HG03045 (cell line): ENCODE measurements at regions not wholly inside any gene's neighbourhood (a gene's known extent, or its start where the extent isn't known, plus 50 kb on each side); places are given as distances from the start of the nearest gene placed in this dataset.
"Not testable (repeated sequence)": the region's sequence is repeated elsewhere in the genome, so short reads cannot be mapped to it uniquely, and the experiment has no call there.

ENCODE experiments used
- ATAC-seq: cut with Tn5 transposase; IDR thresholded peaks from one replicate; pipeline ENCODE4 v1.9.1; 2021; ENCODE audit warnings: mild to moderate bottlenecking, moderate library complexity; ENCODE audit not compliant: unreplicated experiment

DNA sequence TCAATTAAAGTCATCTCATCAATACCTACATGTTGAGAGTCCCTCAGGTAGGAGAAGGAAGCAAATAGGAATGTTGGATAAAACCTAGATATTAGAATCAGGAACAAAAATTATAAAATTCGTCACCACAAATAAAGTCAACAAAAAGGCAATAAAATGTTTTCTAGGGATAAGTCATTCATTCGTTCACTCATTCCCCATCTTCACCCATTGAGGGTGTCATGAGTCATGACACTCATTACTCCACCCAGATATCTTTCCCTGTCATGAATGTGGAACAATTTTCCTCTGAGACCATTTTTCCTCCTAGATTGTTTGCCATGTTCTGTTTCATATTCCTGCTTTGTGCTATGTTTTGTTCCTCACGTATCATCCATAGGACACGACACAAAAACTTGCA lies 50.9 kb upstream of the OLIG3 start:
- no peak for ATAC-seq

DNA sequence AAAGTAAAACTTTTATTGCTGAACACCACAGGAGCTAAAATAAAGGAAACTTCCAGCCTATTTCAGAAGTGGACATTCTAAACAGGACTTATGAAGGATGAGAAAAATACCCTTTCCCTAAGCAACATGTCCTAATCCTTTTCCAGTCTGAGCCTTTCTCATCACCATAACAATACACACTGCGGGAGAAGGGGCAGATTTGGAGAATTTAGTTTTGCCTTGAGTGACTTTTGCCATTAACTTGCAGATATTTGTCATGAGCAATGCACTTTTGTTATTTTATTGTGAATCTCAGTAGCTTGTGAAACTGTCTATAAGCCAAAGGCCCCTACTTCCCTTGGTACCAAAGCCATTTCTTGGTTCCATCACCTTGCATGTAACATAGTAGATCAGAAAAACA lies 53.0 kb upstream of the OLIG3 start:
- no peak for ATAC-seq

DNA sequence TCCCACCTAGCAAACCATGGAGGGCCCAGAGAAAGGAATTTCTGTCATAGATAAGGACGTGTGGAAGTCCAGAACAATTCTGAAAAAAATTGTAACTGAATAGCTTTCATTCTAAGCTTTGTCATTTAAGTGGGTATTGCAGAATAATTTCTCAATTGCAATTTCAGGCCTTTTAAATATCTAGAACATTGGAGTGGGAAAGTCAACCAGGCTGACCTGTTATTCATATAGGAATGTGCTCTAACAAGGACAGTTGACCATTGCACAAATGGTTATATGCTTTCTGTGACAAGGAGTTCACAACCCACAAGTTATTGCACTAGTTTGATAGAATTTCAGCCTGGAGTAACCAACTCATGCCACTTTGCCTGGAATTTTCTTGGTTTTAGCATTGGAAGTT lies 53.4 kb upstream of the OLIG3 start:
- no peak for ATAC-seq

GRCh38 chr6:137549106-137549505 lies 54.9 kb upstream of the OLIG3 start:
- no peak for ATAC-seq

DNA sequence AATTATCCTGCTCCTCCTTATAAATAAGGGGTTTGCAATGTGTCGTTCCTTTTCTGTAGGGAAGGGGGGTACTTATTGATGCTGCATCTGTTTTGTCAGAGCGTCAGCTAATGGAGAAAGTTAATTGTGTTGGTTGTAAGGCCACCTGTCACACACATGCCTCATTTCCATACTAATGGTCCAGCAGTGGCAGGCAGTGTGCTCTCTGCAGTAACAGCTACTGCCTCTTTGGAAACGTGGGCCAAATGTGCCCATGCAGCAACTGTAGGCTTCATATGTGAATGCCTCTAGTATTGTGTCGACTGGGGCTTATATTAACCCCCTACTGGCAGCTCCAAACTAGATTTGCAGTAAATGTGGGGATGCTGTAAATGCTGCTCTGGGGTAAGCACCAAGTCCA lies 56.3 kb upstream of the OLIG3 start:
- no peak for ATAC-seq

DNA sequence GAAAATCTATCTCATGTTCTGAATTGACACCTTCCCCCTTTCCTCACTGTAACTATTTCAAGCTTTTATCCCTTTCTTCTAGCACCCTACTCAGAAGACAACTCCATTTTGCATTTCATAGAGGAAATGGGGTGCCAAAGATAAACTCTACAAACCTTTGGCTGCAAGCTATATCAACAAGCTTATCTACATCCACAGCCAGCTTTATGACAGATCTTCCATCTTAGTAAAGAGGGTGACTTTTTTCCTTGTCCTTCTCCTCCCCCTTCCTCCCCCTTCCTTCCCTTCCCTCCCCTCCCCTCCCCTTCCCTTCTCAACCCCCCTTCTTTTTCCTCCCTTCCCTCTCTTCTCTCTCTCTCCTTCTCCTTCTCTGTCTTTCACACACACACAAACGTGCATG lies 58.0 kb upstream of the OLIG3 start:
- no peak for ATAC-seq

DNA sequence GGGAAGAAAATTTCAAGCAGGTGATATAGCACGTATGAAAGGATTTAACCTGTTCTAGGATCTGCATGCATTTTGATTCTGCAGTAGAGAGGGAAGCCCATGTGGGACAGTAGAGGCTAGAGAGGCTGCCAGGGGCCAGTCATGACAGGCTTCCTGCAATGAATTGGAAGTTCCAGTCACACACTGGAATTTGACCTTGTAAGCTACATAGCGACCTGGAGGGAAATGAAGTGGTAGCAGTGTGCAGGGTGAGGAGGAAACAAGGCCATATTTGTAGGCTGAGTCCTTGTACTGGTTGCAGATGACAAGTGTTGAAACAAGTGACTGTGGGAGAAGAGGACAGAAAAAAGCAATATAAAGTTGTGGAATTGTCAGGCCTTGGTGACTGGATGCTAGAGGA lies 58.6 kb upstream of the OLIG3 start:
- no peak for ATAC-seq

- not testable (repeated sequence) for ATAC-seq
Observed at GRCh38 chr6:137559521-137560183, 65.5 kb upstream of the OLIG3 start.

DNA sequence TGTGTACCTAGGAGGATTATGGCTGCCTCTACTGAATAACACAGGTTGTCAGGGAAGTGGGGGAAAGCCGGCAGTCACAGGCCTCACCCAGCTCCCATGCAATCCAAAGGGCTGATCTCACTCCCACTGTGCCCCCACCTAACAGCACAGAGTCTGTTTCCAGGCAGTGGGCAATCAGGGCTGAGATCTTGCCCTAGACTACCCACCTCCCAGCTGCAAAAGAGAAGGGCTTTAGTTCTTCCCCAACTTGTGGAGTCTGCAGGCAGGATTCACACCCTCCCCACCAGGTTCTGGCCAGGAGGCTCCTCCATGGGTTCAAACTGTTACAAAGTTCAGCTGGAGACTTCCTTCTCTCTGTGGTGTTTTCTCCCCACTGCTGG lies 66.0 kb upstream of the OLIG3 start:
- no peak for ATAC-seq

DNA sequence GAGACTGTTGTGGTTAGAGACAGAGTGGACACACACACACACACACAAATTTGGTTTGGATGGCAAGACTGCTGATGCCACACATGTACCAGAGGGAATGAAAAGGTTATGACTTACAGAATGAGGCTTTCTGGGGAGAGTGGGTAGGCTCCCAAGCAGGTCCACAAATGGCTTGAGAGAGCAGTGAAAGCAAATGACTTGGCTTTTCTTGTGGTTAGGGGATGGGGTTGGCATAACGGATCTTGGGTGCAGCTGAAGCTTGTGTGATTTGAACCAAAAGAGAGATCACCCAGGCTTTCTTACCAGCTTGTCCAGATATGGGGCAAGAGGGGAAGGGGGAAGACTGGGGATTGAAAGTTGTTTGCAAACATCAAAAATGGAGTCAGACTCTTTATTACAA lies 73.9 kb upstream of the OLIG3 start:
- ATAC-seq, result no peak

- no peak for ATAC-seq
Observed at GRCh38 chr6:137570393-137570792, 76.2 kb upstream of the OLIG3 start.

DNA sequence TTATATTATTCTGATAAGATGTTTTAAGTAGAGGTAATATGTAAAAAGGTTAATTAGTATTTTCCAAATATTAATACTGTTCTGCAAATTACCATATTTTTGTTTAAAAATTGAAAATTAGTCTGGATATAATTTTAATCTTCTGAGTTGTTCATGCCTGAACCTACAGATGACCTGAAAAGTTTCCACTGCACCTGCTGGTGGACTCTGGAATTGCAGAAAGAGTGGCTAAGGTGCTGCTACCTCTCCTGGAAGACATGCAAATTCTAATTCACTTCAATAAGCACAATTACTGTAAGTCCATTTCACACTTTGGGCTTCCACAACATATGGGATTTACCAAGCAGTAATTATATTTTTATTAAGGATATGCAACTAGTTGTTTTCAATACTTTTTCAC lies 77.7 kb upstream of the OLIG3 start:
- no peak for ATAC-seq

DNA sequence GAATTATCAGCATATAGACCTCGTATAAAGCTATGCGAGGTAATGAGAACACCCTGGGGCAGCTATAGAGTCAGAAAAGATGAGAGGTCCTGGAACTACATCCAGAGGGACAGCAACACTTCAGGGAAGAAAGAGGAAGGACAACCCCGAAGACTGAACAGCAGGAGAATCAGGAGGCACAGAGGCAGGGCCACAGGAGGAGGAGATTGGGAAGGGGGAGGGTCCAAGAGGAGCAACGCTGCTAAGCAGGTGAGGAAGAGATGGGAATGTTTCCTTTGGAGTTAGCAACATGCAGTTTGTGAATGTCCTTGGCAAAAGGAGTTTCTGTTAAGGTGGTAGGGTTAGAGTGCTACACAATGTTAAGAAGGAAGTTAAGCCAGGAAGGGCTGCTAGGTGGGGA lies 79.5 kb upstream of the OLIG3 start:
- ATAC-seq, result no peak

DNA sequence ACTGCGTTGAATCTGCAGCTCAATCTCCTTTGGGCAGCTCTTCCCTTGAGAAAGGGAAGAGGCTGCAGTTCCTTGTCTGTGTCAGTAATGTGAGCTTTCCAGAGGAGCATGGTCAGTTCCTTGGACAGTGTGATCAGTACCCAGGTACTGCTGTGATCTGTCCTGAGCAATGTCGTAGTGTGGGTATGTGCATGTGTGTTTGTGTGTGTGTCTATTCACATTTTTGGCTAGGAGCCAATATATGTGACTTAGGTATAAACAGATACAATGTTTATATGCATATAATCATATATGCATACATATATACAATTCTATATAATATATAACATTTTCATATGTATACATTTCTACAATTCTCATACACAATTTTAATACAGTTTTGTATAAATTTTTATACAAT lies 85.4 kb upstream of the OLIG3 start:
- no peak for ATAC-seq

GRCh38 chr6:137581019-137581707 lies 87.0 kb upstream of the OLIG3 start:
- no peak for ATAC-seq

- not testable (repeated sequence) for ATAC-seq
Observed at GRCh38 chr6:137583519-137583918, 89.3 kb upstream of the OLIG3 start.

DNA sequence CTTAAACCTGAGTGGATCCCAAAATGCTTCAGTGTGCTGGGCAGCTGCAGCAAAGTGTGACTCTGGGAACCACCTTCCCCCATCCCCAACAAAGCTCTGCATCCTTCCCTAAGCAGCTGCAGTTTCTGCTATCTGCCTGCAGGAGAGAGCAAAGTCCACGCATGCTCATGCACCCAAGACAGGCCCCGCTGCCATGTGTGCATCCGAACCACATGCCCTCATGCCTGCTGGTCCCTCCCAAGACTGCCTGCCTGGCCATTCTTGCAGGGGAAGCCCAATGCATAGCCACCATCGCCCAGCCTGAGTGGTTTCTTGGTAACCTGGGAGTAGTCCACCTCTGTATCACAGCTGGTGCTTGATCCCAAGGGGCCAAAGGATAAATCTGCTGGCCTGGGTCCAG lies 94.3 kb upstream of the OLIG3 start:
- ATAC-seq, result no peak

- ATAC-seq, result peak; percentile 98
Observed at GRCh38 chr6:137589067-137589848, 95.1 kb upstream of the OLIG3 start.

DNA sequence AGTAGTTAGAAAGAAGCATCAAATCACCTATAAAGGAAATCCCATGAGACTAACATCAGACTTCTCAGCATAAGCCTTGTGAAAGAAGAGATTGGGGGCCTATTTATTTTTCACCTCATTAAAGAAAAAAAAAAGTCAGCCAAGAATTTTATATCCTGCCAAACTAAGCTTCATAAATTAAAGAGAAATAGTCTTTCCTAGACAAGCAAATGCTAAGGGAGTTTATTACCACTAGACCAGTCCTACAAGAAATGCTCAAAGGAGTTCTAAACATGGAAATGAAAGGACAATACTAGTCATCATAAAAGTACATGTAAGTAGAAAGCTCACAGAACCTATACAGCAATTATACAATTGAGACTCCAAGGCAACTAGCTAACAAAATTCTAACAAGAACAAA lies 96.5 kb upstream of the OLIG3 start:
- ATAC-seq, result no peak

- no peak for ATAC-seq
Observed at GRCh38 chr6:137601471-137601870, 107.3 kb upstream of the OLIG3 start.

GRCh38 chr6:137602313-137603197 lies 108.4 kb upstream of the OLIG3 start:
- ATAC-seq, result no peak
